Skeletal muscle cell (primary cell): ENCODE measurements at regions not wholly inside any gene's neighbourhood (a gene's known extent, or its start where the extent isn't known, plus 50 kb on each side); places are given as distances from the start of the nearest gene placed in this dataset.

Source experiments
- DNase-seq: peaks from one replicate; pipeline ENCODE4 v3.0.0-alpha.2; 2010; ENCODE audit warnings: low read depth
- H3K4me3 ChIP-seq: 2 replicates; pipeline ENCODE4 v1.5.1; 2011; ENCODE audit warnings: low read depth, mild to moderate bottlenecking, control low read depth, low read length, moderate library complexity

- no peak for DNase-seq
- H3K4me3 ChIP-seq: no peak overlapping the region
These were observed 52.8 kb downstream of the PPP1R2C start for GRCh38 chrX:42725196-42725595.

DNA sequence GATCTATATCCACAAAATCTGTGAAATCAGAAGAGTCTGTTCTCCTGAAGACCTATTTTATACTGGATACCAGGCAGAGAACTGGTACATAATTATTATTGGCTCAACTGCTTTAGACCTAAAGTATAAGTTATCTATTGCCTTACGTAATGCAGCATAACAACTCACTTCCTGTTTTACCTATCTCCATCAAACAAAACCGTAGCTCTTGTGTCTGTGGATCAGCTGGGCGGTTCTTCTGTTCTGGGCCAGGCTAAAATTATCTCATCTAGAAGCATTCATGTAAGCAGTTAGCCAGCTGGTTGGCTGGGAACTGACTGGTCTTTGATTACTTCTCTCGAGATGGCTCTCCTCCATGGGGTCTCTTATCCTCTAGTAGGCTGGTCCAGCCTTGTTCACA is 57.8 kb downstream of the PPP1R2C start:
- no peak for DNase-seq

GRCh38 chrX:42715701-42716262 is 62.2 kb downstream of the PPP1R2C start:
- DNase-seq: no peak
- no peak overlapping the region for H3K4me3 ChIP-seq

More for the DNA sequence above, 57.8 kb downstream of the PPP1R2C start:
- H3K4me3 ChIP-seq: no peak overlapping the region

GRCh38 chrX:42714981-42715700 is 62.8 kb downstream of the PPP1R2C start:
- DNase-seq: no peak
- H3K4me3 ChIP-seq: no peak overlapping the region

DNA sequence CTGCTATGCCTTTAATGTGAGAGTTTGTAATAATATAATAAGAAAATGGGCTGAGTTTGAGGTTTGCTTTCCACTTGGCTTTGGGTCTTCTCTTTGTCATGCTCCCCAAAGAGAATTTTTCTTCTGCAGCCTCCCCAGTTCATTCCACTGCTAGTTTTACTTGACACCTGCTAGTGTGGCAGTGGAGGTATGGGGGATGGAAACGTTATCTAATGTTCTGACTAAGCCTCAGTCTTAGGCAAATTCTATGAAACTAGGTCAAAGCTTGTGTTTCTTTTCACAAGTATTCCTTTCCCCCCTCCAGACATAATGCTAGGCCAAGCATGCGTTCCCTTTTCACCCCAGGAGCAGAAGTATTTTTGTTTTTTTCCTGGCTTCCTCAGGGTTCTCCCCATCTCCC is 67.5 kb downstream of the PPP1R2C start:
- no peak overlapping the region for H3K4me3 ChIP-seq
- DNase-seq: no peak

GRCh38 chrX:42708222-42708621 is 69.7 kb downstream of the PPP1R2C start:
- DNase-seq: peak; percentile 18
- no peak overlapping the region for H3K4me3 ChIP-seq

DNA sequence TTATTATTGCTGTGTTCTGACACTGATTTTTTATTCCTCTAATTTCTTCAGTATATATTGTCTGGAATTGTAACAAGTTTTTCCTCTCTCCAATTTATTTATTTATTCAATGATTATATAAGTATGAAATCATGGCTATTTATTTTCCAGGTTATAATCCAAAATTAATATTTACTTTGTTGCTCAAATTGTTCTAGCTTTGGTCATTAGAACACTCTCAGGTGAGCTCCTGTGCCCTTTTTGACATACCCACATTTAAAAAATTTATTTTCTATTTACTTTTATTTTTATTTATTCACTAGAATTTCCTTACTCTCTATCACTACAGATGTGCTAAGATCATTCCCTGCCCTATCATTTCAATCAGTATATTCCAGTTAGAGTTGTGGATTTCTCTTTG is 70.2 kb downstream of the PPP1R2C start:
- DNase-seq: no peak
- no peak overlapping the region for H3K4me3 ChIP-seq

DNA sequence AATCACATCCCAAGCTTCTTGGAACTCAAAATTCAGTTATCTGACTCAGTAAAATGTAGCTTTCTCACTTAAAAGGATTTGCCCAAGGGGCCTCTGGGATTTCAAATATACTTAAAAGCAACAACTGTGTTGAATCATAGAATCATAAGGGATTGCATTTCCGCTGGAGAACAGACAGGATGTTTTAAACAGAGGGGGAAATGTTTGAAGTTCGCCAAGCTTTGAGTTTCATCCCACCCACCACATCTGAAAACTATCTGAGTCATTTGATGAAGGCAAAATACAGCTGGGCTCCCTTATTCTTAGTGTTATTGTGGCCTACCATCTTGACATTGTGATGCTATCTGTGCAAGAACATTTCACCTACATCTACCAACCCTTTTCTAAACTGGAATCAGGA is 73.5 kb downstream of the PPP1R2C start:
- no peak overlapping the region for H3K4me3 ChIP-seq
- DNase-seq: peak; percentile 57

DNA sequence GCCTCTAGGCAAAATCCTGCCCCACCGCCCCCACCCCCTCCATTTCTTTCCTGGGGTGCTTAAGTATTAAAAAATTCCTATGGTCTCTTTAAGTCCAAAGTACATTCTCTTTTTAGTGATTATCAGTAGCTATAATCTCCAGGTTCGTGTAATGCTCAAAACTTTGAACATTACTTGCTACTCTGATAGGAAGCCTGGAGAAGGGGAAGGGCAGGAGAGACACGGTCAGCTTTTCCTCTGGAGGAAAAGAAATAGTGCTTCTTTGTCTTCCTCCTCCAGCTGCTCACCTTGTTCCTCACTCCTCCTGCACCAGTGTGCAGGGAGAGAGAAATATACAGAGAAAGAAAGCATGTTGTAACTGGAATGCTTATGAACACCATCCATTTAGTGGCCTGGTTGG is 80.4 kb downstream of the PPP1R2C start:
- DNase-seq: no peak
- H3K4me3 ChIP-seq: no peak overlapping the region

DNA sequence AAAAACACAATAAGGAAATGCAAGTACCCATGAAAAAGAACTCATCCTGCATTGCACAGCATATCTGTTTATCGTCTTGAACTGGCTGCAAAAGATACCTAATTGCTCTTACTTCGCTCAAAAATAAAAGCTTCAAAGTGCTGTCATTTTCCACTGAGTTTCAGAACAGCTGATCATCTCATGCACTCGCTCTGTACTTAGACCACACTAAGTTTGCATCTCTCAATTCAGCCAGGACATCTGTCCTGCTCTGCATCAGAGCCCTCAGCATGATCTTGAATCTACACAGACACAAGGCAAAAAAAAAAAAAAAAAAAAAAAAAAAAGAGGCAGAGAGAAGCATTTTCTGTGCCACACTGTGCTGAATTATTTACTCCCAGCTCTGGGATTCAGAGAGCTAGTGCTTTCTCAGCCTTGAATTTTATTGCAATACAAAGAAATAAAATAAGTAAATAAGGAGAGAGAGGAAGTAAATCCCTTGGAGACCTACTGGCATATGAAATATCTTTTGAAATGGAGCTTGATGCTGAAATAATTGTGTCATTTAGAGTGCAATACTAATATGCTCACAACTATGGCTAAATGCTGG is 81.3 kb downstream of the PPP1R2C start:
- no peak for DNase-seq
- no peak overlapping the region for H3K4me3 ChIP-seq

DNA sequence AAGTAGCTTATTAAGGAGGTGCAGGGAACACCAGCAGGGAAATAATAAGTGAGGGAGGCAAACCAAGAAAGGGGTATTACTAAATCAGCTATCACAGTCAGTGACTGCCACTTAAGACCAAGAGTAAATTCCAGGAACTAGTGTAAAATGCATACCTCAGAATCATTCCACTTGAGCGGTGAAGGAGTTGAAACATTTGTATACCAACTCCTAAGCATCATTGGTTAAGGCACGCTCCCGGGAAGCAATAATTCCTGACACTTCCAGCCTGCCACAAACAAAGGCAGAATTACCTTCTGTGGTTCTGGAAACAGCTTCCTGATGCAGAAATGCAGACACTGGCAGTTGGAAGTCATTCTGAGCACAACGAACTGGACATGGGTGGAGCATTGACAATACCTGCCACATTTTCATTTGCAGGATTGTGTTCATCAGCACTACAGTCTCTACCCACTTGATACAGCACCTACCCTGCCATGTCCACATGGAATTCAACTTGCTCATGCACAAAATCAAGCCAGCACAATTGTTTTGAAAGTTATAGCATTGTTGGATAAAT is 82.1 kb downstream of the PPP1R2C start:
- no peak for DNase-seq
- no peak overlapping the region for H3K4me3 ChIP-seq

- no peak for DNase-seq
- H3K4me3 ChIP-seq: no peak overlapping the region
These were observed 83.6 kb downstream of the PPP1R2C start for GRCh38 chrX:42694260-42694815.

- H3K4me3 ChIP-seq: no peak overlapping the region
- DNase-seq: no peak
These were observed 86.8 kb downstream of the PPP1R2C start for GRCh38 chrX:42691196-42691595.

DNA sequence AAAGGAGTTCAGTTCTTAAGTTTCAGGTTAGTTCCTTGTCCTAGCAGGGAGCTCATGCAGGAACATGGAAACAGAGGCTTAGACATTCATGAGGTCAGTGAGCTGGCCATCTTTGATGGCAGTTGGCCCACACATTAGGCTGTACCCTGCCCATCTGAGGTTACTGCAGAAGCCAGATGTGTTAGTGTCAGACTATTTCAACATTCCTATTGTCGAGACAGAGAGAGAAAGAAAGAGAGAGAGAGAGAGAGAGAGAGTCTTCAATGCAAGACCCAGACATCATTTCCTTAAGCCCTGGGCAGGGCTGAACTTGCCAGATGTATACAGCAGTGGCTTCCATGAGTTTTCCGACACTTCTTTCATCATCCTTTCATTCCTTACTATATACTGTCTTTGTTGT is 91.3 kb downstream of the PPP1R2C start:
- no peak overlapping the region for H3K4me3 ChIP-seq
- no peak for DNase-seq

DNA sequence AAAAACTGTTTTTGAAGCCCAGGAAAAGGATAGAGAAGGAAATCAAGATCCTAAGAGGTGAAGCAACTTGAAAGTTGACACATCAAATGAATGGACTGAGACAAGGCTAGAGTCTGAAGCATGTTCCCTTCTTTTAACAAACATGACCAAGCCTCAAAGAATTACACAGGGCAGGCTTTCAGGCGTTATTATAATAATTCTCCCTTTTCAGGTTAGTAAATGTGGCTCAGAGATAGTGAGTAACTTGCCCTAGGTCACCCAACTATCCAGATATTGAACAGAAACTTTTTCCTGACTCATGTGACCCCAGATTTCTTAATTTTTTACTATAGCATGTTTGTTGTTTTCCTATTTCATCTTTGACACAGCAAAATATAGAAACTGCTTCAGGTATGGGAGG is 91.7 kb downstream of the PPP1R2C start:
- DNase-seq: no peak
- H3K4me3 ChIP-seq: no peak overlapping the region

DNA sequence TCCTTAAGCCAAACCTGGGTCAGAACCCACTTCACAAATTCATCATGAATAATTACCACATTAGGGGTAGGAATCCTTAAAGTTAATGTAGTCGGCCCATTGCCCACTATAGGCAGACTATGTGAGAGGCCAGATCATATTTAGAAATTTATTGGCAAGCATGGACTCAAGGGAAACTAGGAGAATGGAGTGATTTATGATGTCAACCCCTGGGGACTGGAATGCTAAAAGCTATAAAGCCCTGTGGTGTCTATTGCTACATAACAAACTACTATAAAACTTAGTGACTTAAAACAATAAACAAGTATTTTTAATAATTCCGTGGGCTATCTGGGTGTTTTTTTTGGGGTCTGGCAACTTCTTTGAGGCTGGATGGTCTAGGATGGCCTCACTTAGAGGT is 93.9 kb downstream of the PPP1R2C start:
- no peak overlapping the region for H3K4me3 ChIP-seq
- no peak for DNase-seq

GRCh38 chrX:42680666-42681065 is 97.3 kb downstream of the PPP1R2C start:
- DNase-seq: no peak
- H3K4me3 ChIP-seq: no peak overlapping the region

DNA sequence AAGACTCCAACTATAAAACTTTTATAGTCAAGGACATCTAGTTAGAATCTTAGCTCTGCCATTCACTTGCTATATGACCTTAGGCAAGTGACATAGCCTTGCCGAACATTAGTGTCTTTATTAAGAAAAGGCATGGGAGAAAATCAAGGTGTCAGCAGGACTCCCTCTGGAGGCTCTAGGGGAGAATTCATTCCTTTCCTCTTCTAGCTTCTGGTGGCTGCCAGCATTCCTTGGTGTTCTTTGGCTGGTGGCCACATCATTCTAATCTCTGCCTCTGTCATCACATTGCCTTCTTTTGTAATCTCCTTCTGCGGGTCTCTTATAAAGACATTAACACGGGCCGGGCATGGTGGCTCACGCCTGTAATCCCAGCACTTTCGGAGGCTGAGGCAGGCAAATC is 99.8 kb downstream of the PPP1R2C start:
- no peak overlapping the region for H3K4me3 ChIP-seq
- no peak for DNase-seq

DNA sequence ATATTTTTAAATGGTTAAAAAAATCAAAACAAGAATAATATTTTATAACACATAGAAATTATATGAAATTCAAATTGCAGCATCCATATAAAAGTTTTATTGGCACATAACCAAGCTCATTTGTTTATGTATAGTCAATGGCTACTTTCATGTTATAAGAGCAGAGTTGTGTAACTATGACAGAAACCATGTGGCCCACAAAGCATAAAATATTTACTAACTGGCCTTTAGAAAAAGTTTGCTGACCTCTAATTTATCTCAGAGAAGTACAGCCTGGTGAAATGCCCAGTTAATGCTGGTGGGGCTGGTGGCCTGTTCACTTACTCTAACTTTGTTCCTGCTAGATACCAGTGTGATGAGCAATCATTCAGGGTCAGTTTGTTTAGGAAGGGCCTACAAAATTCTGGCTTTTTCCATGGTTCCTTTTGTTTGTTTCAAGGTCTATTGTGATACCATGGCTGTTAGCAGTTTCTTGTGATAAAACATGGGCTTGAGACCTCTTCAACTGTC is 104.6 kb downstream of the PPP1R2C start:
- DNase-seq: no peak
- H3K4me3 ChIP-seq: no peak overlapping the region

- no peak overlapping the region for H3K4me3 ChIP-seq
- no peak for DNase-seq
These were observed 113.3 kb downstream of the PPP1R2C start for GRCh38 chrX:42664680-42665079.
